Gastroesophageal sphincter (tissue), 4 donors: ENCODE measurements at regions not wholly inside any gene's neighbourhood (a gene's known extent, or its start where the extent isn't known, plus 50 kb on each side); places are given as distances from the start of the nearest gene placed in this dataset.

Source experiments
- ATAC-seq: fragments of 150-250 bp; one replicate; pipeline ENCODE4 v1.9.1; 2016; ENCODE audit warnings: mild to moderate bottlenecking, moderate library complexity
- H3K27ac ChIP-seq, 4 donors: fragments of 200-600 bp; sonication (generic) in 3 of 4; 1 replicate in 3 of 4; 2 replicates in 1 of 4; pipeline ENCODE4 v1.5.1; 2016 to 2019
- H3K27me3 ChIP-seq: fragments of 200-600 bp; sonication (generic); one replicate; pipeline ENCODE4 v1.5.1; 2019
- H3K36me3 ChIP-seq, 2 donors: fragments of 200-600 bp; sonication (generic); one replicate each; pipeline ENCODE4 v1.5.1; 2019; ENCODE audit warnings: control low read depth in 1 of 2
- H3K4me1 ChIP-seq, 3 donors: fragments of 200-600 bp; sonication (generic); 1 replicate in 2 of 3; 2 replicates in 1 of 3; pipeline ENCODE4 v1.5.1; 2016 to 2019; ENCODE audit warnings: control low read depth in 2 of 3
- H3K4me3 ChIP-seq, 2 donors: fragments of 200-600 bp; sonication (generic); one replicate each; pipeline ENCODE4 v1.5.1; 2019; ENCODE audit warnings: mild to moderate bottlenecking in 1 of 2, moderate library complexity in 1 of 2
- H3K9me3 ChIP-seq, 3 donors: fragments of 200-600 bp; sonication (generic); one replicate each; pipeline ENCODE4 v1.5.1; 2017 to 2019; ENCODE audit warnings: control low read depth in 2 of 3
- CTCF ChIP-seq, 4 experiments: fragments of 200-600 bp in 2 of 4; fragments of 450-650 bp in 2 of 4; sonication (generic) in 1 of 4; IDR thresholded peaks; one replicate each; pipeline ENCODE4 v1.5.1; 2017 to 2019; ENCODE audit warnings: antibody characterized with exemption in 4 of 4, mild to moderate bottlenecking in 2 of 4, moderate library complexity in 2 of 4
- EP300 ChIP-seq: sonication (generic); formaldehyde crosslinking; IDR thresholded peaks from one replicate; pipeline ENCODE4 v1.6.1; 2017; ENCODE audit warnings: antibody characterized with exemption, mild to moderate bottlenecking
- POLR2A ChIP-seq, 2 donors: fragments of 450-650 bp; IDR thresholded peaks; one replicate each; pipeline ENCODE4 v1.6.1; 2017; ENCODE audit warnings: antibody characterized with exemption in 2 of 2, mild to moderate bottlenecking in 2 of 2, moderate library complexity in 1 of 2
- POLR2AphosphoS5 ChIP-seq: sonication (generic); formaldehyde crosslinking; IDR thresholded peaks from one replicate; pipeline ENCODE4 v1.6.1; 2017; ENCODE audit warnings: antibody characterized with exemption
- WGBS, 2 donors: methylation state at CpG; one replicate each; pipeline ENCODE4 v1.1.5; 2018; ENCODE audit warnings: low coverage in 1 of 2; 5-methylcytosine and 5-hydroxymethylcytosine counted together

GRCh38 chr9:17988489-17988888 is 409.6 kb downstream of the SH3GL2 start:
- 71 to 73% methylated on average over 1 of the region's 1 CpG for WGBS, 2 donors
- no peak for TF ChIP-seq POLR2A (IDR thresholded peaks at IDR 0.05)
- no peak for TF ChIP-seq POLR2AphosphoS5
- no peak for TF ChIP-seq EP300
- TF ChIP-seq CTCF (IDR thresholded peaks at IDR 0.05): no peak
- no peaks in the 10 kb centered on the region for H3K27me3 ChIP-seq

GRCh38 chr9:17990602-17991001 is 411.7 kb downstream of the SH3GL2 start:
- TF ChIP-seq CTCF (IDR thresholded peaks at IDR 0.05) (no peak), POLR2AphosphoS5 (no peak), EP300 (no peak), POLR2A (IDR thresholded peaks at IDR 0.05) (no peak)
- Histone ChIP-seq H3K4me1 (peaks cover 0 to 33% (median 13%) of the 10 kb centered on the region in 3 donors), H3K36me3 (no peaks in the 10 kb centered on the region), H3K27me3 (no peaks in the 10 kb centered on the region), H3K27ac (no peak overlapping the region), H3K9me3 (no peaks in the 10 kb centered on the region), H3K4me3 (no peak overlapping the region)
- ATAC-seq: no peak
- 69 to 73% methylated on average over 3 of the region's 3 CpGs for WGBS, 2 donors

More at GRCh38 chr9:17988489-17988888, 409.6 kb downstream of the SH3GL2 start:
- no peak overlapping the region for H3K4me3 ChIP-seq
- peaks cover 0 to 17% (median 8%) of the 10 kb centered on the region in 3 donors for H3K4me1 ChIP-seq
- H3K9me3 ChIP-seq: no peaks in the 10 kb centered on the region
- H3K27ac ChIP-seq: peak overlapping the region in 1 of 4 donors; percentile 18
- no peaks in the 10 kb centered on the region for H3K36me3 ChIP-seq
- ATAC-seq: no peak

GRCh38 chr9:17993024-17993423 is 414.2 kb downstream of the SH3GL2 start:
- TF ChIP-seq POLR2A (IDR thresholded peaks at IDR 0.05): no peak
- no peak for TF ChIP-seq CTCF (IDR thresholded peaks at IDR 0.05)
- TF ChIP-seq POLR2AphosphoS5: no peak
- TF ChIP-seq EP300: no peak
- WGBS, 2 donors: 69 to 77% methylated on average over 1 of the region's 1 CpG
- Histone ChIP-seq H3K27ac (no peak overlapping the region), H3K4me3 (no peak overlapping the region), H3K36me3 (no peaks in the 10 kb centered on the region), H3K4me1 (peaks cover 0 to 29% (median 10%) of the 10 kb centered on the region in 3 donors), H3K27me3 (no peaks in the 10 kb centered on the region), H3K9me3 (no peaks in the 10 kb centered on the region)
- no peak for ATAC-seq

- TF ChIP-seq EP300 (no peak), POLR2A (IDR thresholded peaks at IDR 0.05) (no peak), CTCF (IDR thresholded peaks at IDR 0.05) (no peak), POLR2AphosphoS5 (no peak)
- Histone ChIP-seq H3K4me1 (peaks cover 0 to 26% (median 6%) of the 10 kb centered on the region in 3 donors), H3K36me3 (no peaks in the 10 kb centered on the region), H3K27ac (peak overlapping the region; percentile 58 to 88 (median 68)), H3K4me3 (no peak overlapping the region), H3K27me3 (no peaks in the 10 kb centered on the region), H3K9me3 (no peaks in the 10 kb centered on the region)
- 11 to 14% methylated on average over 3 to 4 of the region's 4 CpGs for WGBS, 2 donors
- ATAC-seq: peak; percentile 37
Observed at GRCh38 chr9:17994695-17995425, 416.0 kb downstream of the SH3GL2 start.

- TF ChIP-seq EP300 (no peak), POLR2A (IDR thresholded peaks at IDR 0.05) (no peak), POLR2AphosphoS5 (no peak), CTCF (IDR thresholded peaks at IDR 0.05) (no peak)
- Histone ChIP-seq H3K36me3 (no peaks in the 10 kb centered on the region), H3K27me3 (no peaks in the 10 kb centered on the region), H3K4me3 (no peak overlapping the region), H3K9me3 (no peaks in the 10 kb centered on the region), H3K27ac (no peak overlapping the region), H3K4me1 (peaks cover 0 to 26% (median 6%) of the 10 kb centered on the region in 3 donors)
- 71 to 83% methylated on average over 1 of the region's 1 CpG for WGBS, 2 donors
- no peak for ATAC-seq
Observed at GRCh38 chr9:17996728-17997127, 417.9 kb downstream of the SH3GL2 start.
